HL-60 (cell line): ENCODE measurements at regions not wholly inside any gene's neighbourhood (a gene's known extent, or its start where the extent isn't known, plus 50 kb on each side); places are given as distances from the start of the nearest gene placed in this dataset.

ENCODE experiments used
- DNase-seq, 2 experiments: peaks; one replicate each; pipeline ENCODE4 v3.0.0-alpha.2; 2010 to 2020; ENCODE audit warnings: low read depth in 1 of 2, low spot score in 1 of 2
- H3K27ac ChIP-seq: fragments of 250-450 bp; sonication (Bioruptor Pico); replicated peaks from 2 replicates; pipeline ENCODE4 v1.5.1; 2020; ENCODE audit warnings: mild to moderate bottlenecking, moderate library complexity
- H3K27me3 ChIP-seq: fragments of 250-450 bp; sonication (Bioruptor Pico); 2 replicates; pipeline ENCODE4 v1.5.1; 2021; ENCODE audit warnings: mild to moderate bottlenecking, moderate library complexity; ENCODE audit not compliant: insufficient read depth, poor library complexity, severe bottlenecking
- H3K4me3 ChIP-seq: replicated peaks from 2 replicates; pipeline ENCODE4 v1.5.1; 2011; ENCODE audit warnings: mild to moderate bottlenecking, control low read depth, low read length; ENCODE audit not compliant: insufficient read depth
- GABPA ChIP-seq: IDR thresholded peaks from 2 replicates; pipeline ENCODE4 v1.6.1; 2012; ENCODE audit warnings: low read depth
- POLR2AphosphoS5 ChIP-seq: IDR thresholded peaks from 2 replicates; pipeline ENCODE4 v1.6.1; 2012; ENCODE audit warnings: low read depth
- SPI1 ChIP-seq: IDR thresholded peaks from 2 replicates; pipeline ENCODE4 v1.6.1; 2012; ENCODE audit warnings: low read depth, mild to moderate bottlenecking, borderline replicate concordance
- TF ChIP-seq, protein P1 (sequence below): IDR thresholded peaks from 2 replicates; pipeline ENCODE4 v1.6.1; 2012; ENCODE audit warnings: low read depth; ENCODE audit not compliant: insufficient replicate concordance
- TF ChIP-seq, protein P2 (sequence below): IDR thresholded peaks from one replicate; pipeline ENCODE4 v1.5.1; 2011; ENCODE audit warnings: low read length, control low read depth, inconsistent platforms; ENCODE audit not compliant: insufficient read depth

DNA sequence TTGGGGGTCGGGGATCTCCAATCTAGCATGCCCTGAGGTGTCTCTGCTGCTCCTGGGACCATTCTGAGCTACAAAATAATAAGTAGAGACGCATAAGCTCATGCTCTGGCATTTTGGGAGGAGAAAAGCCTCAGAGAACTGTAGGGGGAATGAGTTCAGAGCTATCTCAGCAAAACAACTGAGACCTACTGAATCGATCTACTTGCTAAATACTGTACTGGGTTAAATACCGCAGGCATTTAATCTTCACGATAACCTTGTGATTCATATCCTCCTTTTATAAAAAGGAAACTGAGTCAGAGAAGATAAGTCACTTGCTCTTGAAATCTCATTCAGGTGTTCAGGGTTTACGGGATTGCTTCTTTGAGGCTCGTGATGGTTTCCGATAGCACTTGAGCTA is 468.1 kb downstream of the FGF9 start:
- H3K4me3 ChIP-seq, result no peak overlapping the region
- no peak for DNase-seq
- TF ChIP-seq, protein P1, sequence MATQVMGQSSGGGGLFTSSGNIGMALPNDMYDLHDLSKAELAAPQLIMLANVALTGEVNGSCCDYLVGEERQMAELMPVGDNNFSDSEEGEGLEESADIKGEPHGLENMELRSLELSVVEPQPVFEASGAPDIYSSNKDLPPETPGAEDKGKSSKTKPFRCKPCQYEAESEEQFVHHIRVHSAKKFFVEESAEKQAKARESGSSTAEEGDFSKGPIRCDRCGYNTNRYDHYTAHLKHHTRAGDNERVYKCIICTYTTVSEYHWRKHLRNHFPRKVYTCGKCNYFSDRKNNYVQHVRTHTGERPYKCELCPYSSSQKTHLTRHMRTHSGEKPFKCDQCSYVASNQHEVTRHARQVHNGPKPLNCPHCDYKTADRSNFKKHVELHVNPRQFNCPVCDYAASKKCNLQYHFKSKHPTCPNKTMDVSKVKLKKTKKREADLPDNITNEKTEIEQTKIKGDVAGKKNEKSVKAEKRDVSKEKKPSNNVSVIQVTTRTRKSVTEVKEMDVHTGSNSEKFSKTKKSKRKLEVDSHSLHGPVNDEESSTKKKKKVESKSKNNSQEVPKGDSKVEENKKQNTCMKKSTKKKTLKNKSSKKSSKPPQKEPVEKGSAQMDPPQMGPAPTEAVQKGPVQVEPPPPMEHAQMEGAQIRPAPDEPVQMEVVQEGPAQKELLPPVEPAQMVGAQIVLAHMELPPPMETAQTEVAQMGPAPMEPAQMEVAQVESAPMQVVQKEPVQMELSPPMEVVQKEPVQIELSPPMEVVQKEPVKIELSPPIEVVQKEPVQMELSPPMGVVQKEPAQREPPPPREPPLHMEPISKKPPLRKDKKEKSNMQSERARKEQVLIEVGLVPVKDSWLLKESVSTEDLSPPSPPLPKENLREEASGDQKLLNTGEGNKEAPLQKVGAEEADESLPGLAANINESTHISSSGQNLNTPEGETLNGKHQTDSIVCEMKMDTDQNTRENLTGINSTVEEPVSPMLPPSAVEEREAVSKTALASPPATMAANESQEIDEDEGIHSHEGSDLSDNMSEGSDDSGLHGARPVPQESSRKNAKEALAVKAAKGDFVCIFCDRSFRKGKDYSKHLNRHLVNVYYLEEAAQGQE, result no peak
- TF ChIP-seq POLR2AphosphoS5, result no peak
- TF ChIP-seq, protein P2, sequence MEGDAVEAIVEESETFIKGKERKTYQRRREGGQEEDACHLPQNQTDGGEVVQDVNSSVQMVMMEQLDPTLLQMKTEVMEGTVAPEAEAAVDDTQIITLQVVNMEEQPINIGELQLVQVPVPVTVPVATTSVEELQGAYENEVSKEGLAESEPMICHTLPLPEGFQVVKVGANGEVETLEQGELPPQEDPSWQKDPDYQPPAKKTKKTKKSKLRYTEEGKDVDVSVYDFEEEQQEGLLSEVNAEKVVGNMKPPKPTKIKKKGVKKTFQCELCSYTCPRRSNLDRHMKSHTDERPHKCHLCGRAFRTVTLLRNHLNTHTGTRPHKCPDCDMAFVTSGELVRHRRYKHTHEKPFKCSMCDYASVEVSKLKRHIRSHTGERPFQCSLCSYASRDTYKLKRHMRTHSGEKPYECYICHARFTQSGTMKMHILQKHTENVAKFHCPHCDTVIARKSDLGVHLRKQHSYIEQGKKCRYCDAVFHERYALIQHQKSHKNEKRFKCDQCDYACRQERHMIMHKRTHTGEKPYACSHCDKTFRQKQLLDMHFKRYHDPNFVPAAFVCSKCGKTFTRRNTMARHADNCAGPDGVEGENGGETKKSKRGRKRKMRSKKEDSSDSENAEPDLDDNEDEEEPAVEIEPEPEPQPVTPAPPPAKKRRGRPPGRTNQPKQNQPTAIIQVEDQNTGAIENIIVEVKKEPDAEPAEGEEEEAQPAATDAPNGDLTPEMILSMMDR, result no peak
- no peak for TF ChIP-seq SPI1
- no peak for TF ChIP-seq GABPA
- H3K27me3 ChIP-seq, result no peaks in the 10 kb centered on the region
- no peak overlapping the region for H3K27ac ChIP-seq

DNA sequence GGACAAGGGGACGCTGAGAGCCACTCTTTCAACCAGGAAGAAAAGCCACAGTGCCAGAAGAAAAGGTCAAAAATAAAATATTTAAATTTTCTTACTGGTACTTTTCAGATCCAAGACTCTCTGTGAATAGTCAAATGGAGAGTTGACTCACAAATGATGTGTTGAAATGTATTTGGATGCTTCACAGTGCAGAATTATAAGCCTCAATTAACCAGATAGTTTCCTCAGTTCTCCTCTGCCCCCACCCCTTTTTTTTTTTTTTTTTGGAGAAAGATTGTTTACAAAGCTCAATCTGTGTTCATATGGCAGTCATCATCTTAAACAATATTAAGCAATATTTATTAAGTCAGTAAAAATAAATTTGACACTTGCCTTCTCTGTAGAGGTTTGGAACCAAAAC is 470.8 kb downstream of the FGF9 start:
- no peak for TF ChIP-seq SPI1
- TF ChIP-seq, protein P2, result no peak
- TF ChIP-seq POLR2AphosphoS5, result no peak
- no peak for TF ChIP-seq GABPA
- TF ChIP-seq, protein P1, result no peak
- no peak overlapping the region for H3K27ac ChIP-seq
- no peaks in the 10 kb centered on the region for H3K27me3 ChIP-seq
- DNase-seq, result no peak
- no peak overlapping the region for H3K4me3 ChIP-seq

DNA sequence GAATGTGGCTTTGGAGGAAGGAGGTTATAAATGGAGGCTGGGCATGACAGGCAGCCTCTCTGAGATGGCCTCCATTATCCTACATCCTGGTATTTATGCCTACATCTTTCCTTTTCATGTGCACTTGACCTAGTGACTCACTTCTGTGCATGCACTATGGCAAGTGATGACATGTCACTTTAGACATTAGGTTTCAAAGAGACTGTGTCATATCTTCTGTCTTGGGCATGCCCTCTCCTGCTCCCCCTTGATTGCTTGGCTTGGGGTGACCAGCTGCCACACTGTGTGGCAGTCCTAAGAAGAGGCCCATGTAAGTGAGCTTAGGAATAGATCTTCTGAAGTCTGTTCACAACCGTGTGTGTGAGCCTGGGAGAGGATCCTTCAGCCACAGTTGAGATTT is 472.8 kb downstream of the FGF9 start:
- no peak for DNase-seq
- no peak overlapping the region for H3K4me3 ChIP-seq
- H3K27ac ChIP-seq, result no peak overlapping the region
- no peaks in the 10 kb centered on the region for H3K27me3 ChIP-seq
- TF ChIP-seq POLR2AphosphoS5, result no peak
- TF ChIP-seq SPI1, result no peak
- TF ChIP-seq GABPA, result no peak
- TF ChIP-seq, protein P2, result no peak
- TF ChIP-seq, protein P1, result no peak
